RPMI8226 (cell line): ENCODE measurements at regions not wholly inside any gene's neighbourhood (a gene's known extent, or its start where the extent isn't known, plus 50 kb on each side); places are given as distances from the start of the nearest gene placed in this dataset.

ENCODE experiments used
- DNase-seq: peaks from one replicate; pipeline ENCODE4 v3.0.0-alpha.2; 2015

- DNase-seq, result no peak
Observed at GRCh38 chr3:182671541-182671940, 121.8 kb upstream of the ATP11B start.

GRCh38 chr3:182671942-182672341 is 121.4 kb upstream of the ATP11B start:
- DNase-seq, result peak; percentile 21

- DNase-seq, result no peak
Observed at GRCh38 chr3:182673336-182673735, 120.0 kb upstream of the ATP11B start.

- peak; percentile 74 for DNase-seq
Observed at GRCh38 chr3:182682263-182683241, 110.8 kb upstream of the ATP11B start.

- peak; percentile 78 for DNase-seq
Observed at GRCh38 chr3:182683453-182683852, 109.9 kb upstream of the ATP11B start.

- DNase-seq, result no peak
Observed at GRCh38 chr3:182683858-182684257, 109.4 kb upstream of the ATP11B start.

GRCh38 chr3:182686033-182686886 is 107.0 kb upstream of the ATP11B start:
- no peak for DNase-seq

GRCh38 chr3:182690172-182690571 is 103.1 kb upstream of the ATP11B start:
- no peak for DNase-seq

- DNase-seq, result no peak
Observed at GRCh38 chr3:182692021-182692420, 101.3 kb upstream of the ATP11B start.

- no peak for DNase-seq
Observed at GRCh38 chr3:182692695-182693094, 100.6 kb upstream of the ATP11B start.

- DNase-seq, result no peak
Observed at GRCh38 chr3:182693723-182694122, 99.6 kb upstream of the ATP11B start.

GRCh38 chr3:182696916-182697315 is 96.4 kb upstream of the ATP11B start:
- DNase-seq, result no peak

- DNase-seq, result no peak
Observed at GRCh38 chr3:182697345-182697919, 95.9 kb upstream of the ATP11B start.

- DNase-seq, result no peak
Observed at GRCh38 chr3:182698078-182698477, 95.2 kb upstream of the ATP11B start.

GRCh38 chr3:182699550-182700170 is 93.6 kb upstream of the ATP11B start:
- no peak for DNase-seq

- DNase-seq, result no peak
Observed at GRCh38 chr3:182702216-182702615, 91.1 kb upstream of the ATP11B start.

GRCh38 chr3:182703233-182703632 is 90.1 kb upstream of the ATP11B start:
- no peak for DNase-seq

GRCh38 chr3:182704926-182705325 is 88.4 kb upstream of the ATP11B start:
- no peak for DNase-seq

- DNase-seq, result no peak
Observed at GRCh38 chr3:182708810-182709209, 84.5 kb upstream of the ATP11B start.

- no peak for DNase-seq
Observed at GRCh38 chr3:182709306-182709705, 84.0 kb upstream of the ATP11B start.

- DNase-seq, result peak; percentile 50
Observed at GRCh38 chr3:182710557-182711157, 82.6 kb upstream of the ATP11B start.

- DNase-seq, result no peak
Observed at GRCh38 chr3:182711261-182711683, 82.0 kb upstream of the ATP11B start.
